ENCODE measurements at regions not wholly inside any gene's neighbourhood (a gene's known extent, or its start where the extent isn't known, plus 50 kb on each side); places are given as distances from the start of the nearest gene placed in this dataset.

DNA sequence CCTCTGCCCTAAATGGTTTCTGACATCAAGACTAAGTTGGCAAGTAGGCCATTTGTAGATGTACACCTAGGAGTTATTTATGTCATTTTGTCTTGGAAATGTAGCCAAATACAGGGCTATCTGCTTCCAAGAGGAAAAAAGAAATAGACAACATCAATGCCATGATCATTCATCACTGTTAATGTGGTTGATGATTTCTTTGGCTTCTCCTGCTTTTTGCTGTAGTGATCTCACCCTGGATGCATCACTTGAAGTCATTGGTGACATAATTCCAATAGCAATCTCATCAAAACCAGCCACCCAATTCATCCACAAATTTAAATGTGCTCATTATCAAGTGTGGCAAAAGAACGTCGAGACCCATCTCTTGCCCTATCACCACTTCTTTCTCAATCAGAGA is 222.6 kb upstream of the PPARGC1A start:
- Histone ChIP-seq H3K9me3 (no peaks in the 10 kb centered on the region), H3K27me3 (no peaks in the 10 kb centered on the region), H3K4me1 (no peaks in the 10 kb centered on the region), H3K9ac (ENCODE audit: low read depth in 2 of 2, low read length in 2 of 2) (no peak overlapping the region), H3K27ac (no peak overlapping the region), H3K4me3 (no peak overlapping the region), H3K36me3 (no peaks in the 10 kb centered on the region)
- no peak for DNase-seq
- TF ChIP-seq, protein P1, sequence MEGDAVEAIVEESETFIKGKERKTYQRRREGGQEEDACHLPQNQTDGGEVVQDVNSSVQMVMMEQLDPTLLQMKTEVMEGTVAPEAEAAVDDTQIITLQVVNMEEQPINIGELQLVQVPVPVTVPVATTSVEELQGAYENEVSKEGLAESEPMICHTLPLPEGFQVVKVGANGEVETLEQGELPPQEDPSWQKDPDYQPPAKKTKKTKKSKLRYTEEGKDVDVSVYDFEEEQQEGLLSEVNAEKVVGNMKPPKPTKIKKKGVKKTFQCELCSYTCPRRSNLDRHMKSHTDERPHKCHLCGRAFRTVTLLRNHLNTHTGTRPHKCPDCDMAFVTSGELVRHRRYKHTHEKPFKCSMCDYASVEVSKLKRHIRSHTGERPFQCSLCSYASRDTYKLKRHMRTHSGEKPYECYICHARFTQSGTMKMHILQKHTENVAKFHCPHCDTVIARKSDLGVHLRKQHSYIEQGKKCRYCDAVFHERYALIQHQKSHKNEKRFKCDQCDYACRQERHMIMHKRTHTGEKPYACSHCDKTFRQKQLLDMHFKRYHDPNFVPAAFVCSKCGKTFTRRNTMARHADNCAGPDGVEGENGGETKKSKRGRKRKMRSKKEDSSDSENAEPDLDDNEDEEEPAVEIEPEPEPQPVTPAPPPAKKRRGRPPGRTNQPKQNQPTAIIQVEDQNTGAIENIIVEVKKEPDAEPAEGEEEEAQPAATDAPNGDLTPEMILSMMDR (IDR thresholded peaks at IDR 0.05), result no peak
- intact Hi-C loops (cut with DNase I), result no loop called here

DNA sequence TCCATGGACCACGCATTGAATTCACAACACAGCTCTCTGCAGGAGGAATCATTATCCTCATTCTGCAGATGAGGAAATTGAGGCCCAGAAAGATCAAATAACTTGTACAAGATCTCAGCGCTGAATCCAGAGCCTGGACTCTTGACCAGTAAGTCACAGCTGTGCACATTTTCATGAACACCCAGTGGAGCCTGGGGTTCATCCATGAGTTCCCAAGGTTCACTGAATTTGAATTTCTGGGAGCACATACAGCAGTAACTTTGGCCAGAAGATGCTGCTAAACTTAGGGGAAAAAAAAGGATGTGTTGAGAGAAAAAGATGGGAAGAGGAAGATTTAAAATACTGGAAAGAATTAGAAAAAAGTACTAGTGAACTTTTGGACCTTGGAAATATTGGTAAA is 218.7 kb upstream of the PPARGC1A start:
- H3K9ac ChIP-seq (ENCODE audit: low read depth in 2 of 2, low read length in 2 of 2), result no peak overlapping the region
- TF ChIP-seq, protein P1 (IDR thresholded peaks at IDR 0.05), result no peak
- no peak overlapping the region for H3K27ac ChIP-seq
- no peaks in the 10 kb centered on the region for H3K4me1 ChIP-seq
- H3K36me3 ChIP-seq, result no peaks in the 10 kb centered on the region
- no peaks in the 10 kb centered on the region for H3K9me3 ChIP-seq
- no peaks in the 10 kb centered on the region for H3K27me3 ChIP-seq
- DNase-seq, result no peak
- no peak overlapping the region for H3K4me3 ChIP-seq
- intact Hi-C loops (cut with DNase I), result no loop called here

DNA sequence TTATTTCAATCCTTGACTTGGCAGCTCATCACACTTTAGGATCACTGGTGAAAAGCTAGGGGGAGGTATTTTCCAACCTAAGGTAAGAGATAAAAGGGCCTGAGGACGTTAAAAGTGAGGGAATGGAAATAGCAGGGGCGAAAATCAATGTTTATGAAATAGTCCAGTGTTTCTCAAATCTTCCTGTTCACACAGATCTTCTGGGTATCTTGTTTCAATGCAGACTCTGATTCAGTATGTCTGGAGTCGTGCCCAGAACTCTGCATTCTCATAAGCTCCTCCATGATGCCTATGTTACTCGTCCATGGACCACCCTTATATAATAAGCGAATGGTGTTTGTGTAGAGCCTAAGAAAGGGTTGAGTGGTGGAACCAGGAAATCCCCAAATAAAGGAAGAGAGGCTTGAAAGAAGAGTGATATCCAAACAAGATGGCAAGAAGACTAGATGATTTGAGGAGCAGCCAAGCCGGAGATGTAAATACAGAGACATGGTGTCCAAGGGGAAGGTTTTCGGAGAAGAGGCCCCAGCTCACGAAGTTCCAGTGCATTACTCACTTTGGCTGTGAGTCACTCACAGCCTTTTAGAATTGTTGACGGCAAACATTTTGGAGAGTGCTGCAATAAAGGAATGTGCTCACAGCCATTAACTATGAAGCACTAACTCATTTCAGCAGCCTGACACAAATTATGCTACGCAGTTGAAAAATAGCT is 215.6 kb upstream of the PPARGC1A start:
- TF ChIP-seq, protein P1 (IDR thresholded peaks at IDR 0.05), result no peak
- Histone ChIP-seq H3K4me3 (no peak overlapping the region), H3K27ac (no peak overlapping the region), H3K36me3 (no peaks in the 10 kb centered on the region), H3K9ac (ENCODE audit: low read depth in 2 of 2, low read length in 2 of 2) (no peak overlapping the region), H3K9me3 (no peaks in the 10 kb centered on the region), H3K4me1 (no peaks in the 10 kb centered on the region), H3K27me3 (no peaks in the 10 kb centered on the region)
- intact Hi-C loops (cut with DNase I), result no loop called here
- DNase-seq, result peak; percentile 21

DNA sequence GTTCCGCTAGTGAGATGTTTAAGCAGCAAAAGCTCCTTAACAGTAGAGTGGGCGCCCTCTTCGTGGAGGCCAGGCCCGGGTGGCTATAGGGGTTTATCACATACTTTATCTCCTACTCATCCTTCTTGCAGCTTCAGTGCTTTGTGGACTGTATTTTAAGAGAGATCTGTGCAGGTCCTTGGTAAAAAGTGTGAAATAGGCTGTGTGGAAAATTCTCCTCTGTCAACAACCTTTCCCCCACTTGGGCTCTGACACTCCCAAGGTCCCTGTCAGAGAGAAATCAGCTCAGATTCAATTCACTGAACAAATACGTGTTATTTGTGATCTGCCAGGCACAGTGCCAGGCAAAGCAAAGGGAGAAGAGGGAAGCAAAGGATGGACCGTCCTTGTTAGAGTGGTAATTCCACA is 214.3 kb upstream of the PPARGC1A start:
- intact Hi-C loops (cut with DNase I), result no loop called here

DNA sequence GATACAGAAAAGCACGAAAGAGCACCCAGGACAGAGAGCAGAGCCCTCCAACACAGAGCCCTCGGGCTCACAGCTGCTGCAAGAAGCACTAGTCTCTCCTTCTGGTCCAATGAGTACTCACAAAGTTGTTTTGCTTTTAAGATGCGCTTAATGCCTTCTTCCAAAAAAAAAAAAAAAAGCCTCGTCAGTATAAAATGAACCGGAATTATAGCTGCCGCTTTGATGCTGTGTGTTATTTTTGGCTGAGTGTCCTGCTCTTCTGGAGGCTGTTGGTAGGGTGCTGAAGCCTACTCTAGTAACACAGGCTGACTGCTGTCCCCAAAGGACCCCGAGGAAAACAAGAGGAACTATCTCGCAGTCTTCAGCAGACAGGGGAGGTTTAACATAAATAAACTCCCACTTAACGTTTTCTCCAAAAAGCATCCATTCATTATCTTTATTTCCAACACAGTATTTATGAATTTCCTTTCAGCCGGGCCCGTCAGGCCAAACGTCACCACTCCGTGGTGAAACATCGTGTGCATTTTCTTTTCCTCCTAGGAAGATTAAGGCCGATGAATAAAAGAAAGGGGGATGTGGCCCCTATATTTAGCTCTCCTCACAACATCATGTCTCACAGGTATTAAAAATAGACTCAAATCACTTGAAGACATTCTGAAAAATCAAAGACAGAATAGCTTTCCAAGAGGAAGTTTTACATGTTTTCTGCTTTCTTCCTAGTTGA is 213.7 kb upstream of the PPARGC1A start:
- no peak overlapping the region for H3K4me3 ChIP-seq
- no peak overlapping the region for H3K9ac ChIP-seq (ENCODE audit: low read depth in 2 of 2, low read length in 2 of 2)
- no peaks in the 10 kb centered on the region for H3K36me3 ChIP-seq
- intact Hi-C loops (cut with DNase I), result no loop called here
- no peak for DNase-seq
- no peaks in the 10 kb centered on the region for H3K9me3 ChIP-seq
- TF ChIP-seq, protein P1 (IDR thresholded peaks at IDR 0.05), result no peak
- H3K4me1 ChIP-seq, result no peaks in the 10 kb centered on the region
- H3K27ac ChIP-seq, result no peak overlapping the region
- H3K27me3 ChIP-seq, result no peaks in the 10 kb centered on the region

More for the DNA sequence above, 214.3 kb upstream of the PPARGC1A start:
- DNase-seq, result no peak
- TF ChIP-seq, protein P1 (IDR thresholded peaks at IDR 0.05), result no peak
- Histone ChIP-seq H3K9me3 (no peaks in the 10 kb centered on the region), H3K4me3 (no peak overlapping the region), H3K36me3 (no peaks in the 10 kb centered on the region), H3K27me3 (no peaks in the 10 kb centered on the region), H3K9ac (ENCODE audit: low read depth in 2 of 2, low read length in 2 of 2) (no peak overlapping the region), H3K4me1 (no peaks in the 10 kb centered on the region), H3K27ac (no peak overlapping the region)

All from colonic mucosa (tissue), 4 donors.